Spleen (tissue), 7 donors: ENCODE measurements at regions not wholly inside any gene's neighbourhood (a gene's known extent, or its start where the extent isn't known, plus 50 kb on each side); places are given as distances from the start of the nearest gene placed in this dataset.

Source experiments
- POLR2A ChIP-seq, 3 donors: fragments of 450-650 bp; IDR thresholded peaks; one replicate each; pipeline ENCODE4 v1.5.1; 2017; ENCODE audit warnings: antibody characterized with exemption in 3 of 3, mild to moderate bottlenecking in 1 of 3
- TF ChIP-seq, protein P1 (sequence below), 11 experiments: fragments of 200-600 bp in 7 of 11; fragments of 450-650 bp in 4 of 11; sonication (generic) in 4 of 11; IDR thresholded peaks in 8 of 11; conservative IDR thresholded peaks in 3 of 11; 1 replicate in 7 of 11; 2 replicates in 4 of 11; pipeline versions ENCODE4 v1.4.0 to v1.8.0; 2016 to 2021; ENCODE audit warnings: antibody characterized with exemption in 11 of 11, inconsistent platforms in 4 of 11, mild to moderate bottlenecking in 1 of 11
- donor health status: DM: no; HTN: no; CAD: no; lungs with moderate emphysema.
- donor health status: DM: no; HTN: no; CAD: no.
- donor health status: DM: no; HTN: no; CAD: no.

DNA sequence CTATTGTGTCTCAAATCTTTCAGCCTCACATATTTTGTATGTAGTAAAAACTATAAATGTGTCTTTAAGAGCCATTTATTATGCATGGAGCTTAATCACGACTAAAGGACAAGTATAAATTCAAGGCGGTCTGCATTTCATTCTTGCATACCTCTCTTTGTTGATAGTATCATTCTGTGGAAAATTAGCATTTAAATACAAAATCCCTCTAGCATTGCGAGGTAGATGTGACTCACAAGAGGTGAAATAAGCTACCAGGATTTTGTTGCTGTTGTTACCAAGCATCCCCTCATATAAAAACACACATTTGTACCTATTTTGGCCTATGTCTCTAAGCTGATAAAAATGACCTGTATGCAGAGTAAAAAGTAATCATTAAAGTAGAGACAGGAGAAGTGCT is 537.4 kb upstream of the LUZP2 start:
- TF ChIP-seq POLR2A (IDR thresholded peaks at IDR 0.05) = no peak
- TF ChIP-seq, protein P1, sequence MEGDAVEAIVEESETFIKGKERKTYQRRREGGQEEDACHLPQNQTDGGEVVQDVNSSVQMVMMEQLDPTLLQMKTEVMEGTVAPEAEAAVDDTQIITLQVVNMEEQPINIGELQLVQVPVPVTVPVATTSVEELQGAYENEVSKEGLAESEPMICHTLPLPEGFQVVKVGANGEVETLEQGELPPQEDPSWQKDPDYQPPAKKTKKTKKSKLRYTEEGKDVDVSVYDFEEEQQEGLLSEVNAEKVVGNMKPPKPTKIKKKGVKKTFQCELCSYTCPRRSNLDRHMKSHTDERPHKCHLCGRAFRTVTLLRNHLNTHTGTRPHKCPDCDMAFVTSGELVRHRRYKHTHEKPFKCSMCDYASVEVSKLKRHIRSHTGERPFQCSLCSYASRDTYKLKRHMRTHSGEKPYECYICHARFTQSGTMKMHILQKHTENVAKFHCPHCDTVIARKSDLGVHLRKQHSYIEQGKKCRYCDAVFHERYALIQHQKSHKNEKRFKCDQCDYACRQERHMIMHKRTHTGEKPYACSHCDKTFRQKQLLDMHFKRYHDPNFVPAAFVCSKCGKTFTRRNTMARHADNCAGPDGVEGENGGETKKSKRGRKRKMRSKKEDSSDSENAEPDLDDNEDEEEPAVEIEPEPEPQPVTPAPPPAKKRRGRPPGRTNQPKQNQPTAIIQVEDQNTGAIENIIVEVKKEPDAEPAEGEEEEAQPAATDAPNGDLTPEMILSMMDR (IDR thresholded peaks at IDR 0.05 in 8 of 11, conservative IDR thresholded peaks at IDR 0.05 in 3 of 11) = no peak
